Dedifferentiated amniotic fluid mesenchymal stem cell (primary cell): ENCODE measurements at regions not wholly inside any gene's neighbourhood (a gene's known extent, or its start where the extent isn't known, plus 50 kb on each side); places are given as distances from the start of the nearest gene placed in this dataset.

Experiments used
- DNase-seq: peaks from one replicate; pipeline ENCODE4 v3.0.0-alpha.2; 2016; ENCODE audit errors: extremely low spot score

DNA sequence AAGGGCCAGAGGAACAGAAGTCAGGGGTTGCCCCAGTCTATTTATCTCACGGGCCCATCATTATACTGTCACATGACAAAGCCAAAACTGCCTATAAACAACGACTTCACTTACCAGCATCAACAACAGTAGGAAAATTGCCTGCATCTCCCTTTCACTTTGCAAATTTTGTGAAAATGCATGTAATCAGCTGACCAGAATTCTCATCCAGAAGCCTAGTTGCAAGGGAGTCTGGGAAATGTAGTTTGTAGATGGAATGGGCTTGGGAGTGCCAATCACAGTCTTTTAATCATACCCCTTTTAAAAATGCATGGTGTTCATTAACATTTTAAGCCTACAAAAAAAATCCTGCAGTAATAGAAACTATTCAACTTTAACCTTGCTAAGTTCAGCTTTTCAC, 369.3 kb upstream of the TMPO start:
- no peak for DNase-seq

DNA sequence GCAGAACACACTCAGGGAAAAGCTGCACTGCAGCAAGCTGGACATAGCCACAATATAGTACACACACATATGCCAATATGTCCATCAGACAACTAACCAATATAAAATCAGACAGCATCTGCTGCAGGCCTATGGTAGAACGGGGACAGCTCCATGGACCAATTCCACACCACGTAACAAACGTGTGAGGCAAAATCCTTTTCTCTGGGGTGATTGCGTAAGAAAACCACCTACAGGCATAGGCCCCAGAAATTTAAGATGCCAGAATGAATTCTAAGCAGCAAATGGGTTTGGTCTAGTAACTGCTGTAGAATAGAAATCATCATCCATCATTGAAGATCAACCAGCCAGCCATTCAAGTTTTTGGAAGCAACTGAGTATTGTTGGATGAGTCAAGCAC, 368.9 kb upstream of the TMPO start:
- no peak for DNase-seq

DNA sequence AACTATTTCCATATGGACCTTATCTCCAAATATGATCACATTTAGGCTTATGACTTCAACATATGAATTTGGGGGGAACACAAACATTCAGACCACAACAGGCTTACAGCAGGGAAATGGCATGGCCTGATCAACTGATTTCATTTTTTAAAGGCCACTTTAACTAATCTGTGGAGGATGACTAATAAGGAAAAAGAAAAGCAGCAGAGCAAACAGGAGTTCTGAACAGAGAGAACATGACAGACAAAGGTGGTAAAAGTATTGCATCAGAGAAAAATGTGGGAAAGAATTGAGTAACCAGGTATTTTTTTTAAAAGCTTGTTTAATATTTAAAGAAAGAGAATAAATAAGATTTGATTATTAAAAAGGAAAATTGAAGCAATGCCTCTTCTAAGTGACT, 366.1 kb upstream of the TMPO start:
- no peak for DNase-seq

DNA sequence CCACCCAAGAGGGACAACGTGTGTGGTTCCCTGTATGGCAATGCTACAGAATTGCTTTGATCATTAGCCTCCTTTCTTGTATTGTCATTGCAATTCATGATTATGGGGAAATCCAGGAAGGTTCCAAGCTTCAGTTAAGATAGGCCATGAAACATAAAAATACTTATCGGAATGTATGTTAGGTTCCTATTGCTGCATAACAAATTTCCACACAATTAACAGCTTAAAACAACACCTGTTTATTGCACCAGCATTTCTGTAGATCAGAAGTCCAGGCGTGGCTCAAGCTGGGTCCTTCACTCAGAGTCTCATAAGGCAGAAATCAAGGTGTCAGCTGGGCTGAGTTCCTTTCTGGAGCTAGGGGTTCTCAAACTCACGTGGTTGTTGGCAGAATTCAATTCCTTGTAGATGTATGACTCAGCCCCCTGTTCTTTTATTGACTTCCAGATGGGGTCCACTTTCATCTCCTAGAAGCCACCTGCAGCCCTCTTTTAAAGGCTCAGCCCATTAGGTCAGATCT, 365.6 kb upstream of the TMPO start:
- no peak for DNase-seq

DNA sequence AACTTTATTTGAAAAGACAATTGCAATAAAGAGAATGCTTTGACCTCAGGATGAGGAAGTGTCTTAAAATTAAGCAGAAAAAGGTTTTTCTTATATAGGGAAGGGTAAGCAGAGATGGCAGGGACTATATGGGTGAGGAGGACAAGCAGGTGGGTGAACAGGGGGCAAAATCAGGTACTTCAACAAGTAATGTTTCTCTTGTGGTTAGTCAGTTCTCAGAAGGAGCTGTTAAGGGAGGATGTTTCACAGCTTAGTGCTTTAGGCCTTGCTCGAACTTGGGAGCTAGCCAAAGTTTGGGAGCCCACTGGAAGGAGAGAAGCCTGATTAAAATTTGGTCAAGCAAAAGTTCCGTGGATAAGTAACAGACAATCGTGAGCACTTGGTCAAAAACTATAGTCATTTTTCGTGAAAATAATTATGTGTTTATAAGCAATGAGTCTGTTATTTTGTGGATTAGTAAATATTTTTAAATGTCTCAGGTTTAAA, 364.2 kb upstream of the TMPO start:
- DNase-seq = no peak

DNA sequence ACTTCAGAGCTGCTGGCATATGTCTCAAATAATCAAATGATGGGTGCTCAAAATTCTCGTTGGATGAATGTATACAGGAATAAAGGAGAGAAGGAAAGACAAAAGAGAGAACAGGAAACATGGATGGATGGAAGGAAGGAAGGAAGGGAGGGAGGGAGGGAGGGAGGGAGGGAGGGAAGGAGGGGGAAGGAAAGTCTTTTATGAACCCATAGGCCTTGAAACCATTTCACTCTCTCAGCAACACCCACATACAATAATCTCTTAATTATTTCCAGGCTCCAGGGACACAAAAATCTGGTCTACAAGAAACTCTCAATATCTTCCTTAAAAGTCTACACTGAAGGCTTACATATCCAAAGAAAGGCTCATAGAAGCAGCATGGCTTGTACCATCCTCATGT, 363.4 kb upstream of the TMPO start:
- no peak for DNase-seq

DNA sequence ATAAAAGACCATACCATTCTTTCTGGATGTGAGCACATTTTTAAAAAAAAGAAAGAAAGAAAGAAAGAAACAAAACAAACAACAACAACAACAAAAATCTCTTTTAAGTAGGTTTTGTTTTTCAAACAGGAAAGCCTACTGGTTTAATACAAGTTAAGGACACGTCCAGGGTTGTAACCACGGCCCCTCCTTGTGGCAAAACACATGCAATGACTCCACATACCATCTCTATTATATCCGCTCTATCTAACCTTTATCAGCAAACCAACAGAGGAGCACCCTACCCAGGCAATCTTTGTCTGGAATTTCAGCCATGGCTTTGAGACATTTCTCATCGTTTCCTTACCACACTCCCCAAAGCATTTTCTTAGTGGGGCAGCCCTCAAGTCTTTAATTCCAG, 360.5 kb upstream of the TMPO start:
- no peak for DNase-seq

DNA sequence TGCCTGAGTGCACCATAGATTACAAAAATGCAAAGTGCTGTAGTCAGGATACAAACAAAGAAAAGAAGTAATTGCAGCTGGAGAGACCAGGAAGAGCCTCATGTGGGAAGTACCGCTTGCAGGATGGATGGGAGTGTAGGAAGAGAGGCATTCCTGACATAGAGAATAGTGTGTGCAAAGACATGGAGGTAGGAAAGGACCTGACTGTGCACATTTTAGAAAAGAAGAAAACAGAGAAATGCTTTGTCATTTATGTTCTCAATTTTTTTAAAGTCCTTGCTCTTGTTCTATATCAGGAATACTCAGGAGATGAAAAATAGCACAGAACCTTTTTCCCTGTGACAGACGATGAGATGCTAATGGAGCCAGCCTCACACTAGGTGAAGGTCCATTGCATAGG, 358.7 kb upstream of the TMPO start:
- no peak for DNase-seq

DNA sequence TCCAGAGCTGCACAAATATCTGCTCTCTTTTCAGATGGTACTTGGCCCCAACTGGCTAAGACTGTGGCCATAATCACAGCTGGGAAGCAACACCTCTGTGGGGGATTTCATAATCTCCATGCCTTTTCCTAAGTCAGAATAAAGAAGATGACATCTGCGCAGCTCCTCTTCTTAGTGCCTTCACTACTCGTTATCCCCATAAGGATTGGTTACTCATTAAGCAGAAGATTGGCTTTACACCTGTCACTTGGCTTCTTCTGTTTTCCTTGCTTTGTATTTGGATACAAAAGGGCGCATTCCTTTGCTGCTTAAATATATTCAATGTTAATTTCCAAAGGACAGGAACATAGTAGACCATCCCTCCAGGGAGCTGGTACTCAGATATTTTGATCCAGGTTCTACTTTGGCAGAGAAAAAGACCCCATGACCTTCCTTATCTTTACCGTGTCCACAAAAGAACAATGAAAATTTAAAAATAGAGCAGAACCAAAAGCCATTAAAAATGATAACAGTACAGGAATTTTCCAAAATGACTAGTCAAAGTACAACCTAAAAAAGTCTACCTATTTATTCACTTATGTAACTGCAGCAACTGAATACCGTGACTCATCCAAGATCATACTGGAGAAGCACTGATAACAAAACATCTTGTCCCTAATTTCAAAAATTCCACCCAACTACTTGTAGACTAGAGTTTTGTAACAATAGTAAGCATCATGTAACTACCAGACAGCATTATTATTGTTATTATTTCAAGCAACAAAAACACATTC, 352.3 kb upstream of the TMPO start:
- DNase-seq = no peak

DNA sequence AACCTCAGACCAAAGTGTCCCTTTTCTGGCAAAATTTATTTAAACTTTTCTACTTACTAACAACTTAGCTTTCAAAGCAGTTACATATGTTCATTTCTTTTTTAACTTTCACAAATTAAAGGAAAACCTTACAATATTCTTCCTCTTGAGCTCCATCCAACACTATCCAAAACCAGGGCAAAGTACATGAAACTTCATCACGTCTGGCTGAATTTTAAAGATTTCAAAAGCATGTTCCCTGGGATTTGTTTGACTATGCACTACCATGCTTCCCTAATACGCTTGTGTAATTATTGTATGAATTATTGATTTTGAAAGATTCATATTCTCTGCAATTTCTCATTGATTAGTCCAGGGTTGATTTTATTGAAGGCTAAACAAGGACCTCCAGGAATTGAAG, 343.1 kb upstream of the TMPO start:
- no peak for DNase-seq

DNA sequence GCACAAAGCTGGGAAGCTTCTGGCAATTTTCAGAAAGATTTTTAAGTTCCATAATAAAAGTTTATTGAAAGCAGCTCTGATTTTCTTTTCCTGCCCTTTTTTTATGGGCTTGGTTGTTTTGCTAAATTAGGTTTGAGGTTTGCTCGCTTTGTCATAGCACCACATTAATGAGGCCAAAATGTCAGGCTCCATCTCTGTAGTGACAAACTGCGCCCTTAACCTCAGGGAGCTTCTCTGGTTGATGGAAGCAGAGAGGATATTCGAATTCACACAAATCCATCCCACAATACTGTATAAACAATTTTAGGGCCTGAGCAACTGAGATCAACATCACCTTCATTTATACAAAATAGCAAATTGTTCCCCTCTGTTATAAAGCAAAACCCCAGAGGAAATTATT, 342.6 kb upstream of the TMPO start:
- no peak for DNase-seq

DNA sequence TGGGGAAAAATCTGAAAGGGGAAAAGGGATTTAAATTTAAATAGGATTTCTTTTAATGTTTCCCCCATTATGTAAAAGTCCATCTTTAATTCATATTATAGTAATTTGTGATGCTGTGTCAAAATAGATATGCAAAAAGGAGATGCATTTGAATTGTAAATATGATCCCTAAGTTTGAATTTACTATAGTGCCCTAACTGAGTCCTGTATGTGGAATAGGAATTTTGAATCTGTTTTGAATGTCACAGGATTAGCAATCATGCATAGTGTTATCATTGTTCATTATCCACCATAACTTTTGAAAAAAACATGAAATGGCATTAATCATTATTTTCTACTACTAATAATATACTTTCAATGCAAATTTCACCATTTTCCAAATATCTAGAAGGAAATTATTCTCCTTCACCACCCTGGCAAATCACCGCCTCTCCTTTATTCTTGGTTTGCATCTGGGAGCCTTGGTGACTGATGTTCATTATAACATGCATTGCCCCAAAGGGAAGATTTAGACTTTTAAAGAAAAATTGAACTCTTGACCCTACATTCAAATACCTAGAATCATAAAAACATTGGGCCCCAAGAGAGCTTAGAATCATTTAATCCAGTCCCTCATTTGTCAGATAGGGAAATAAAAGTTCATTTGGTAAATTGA, 341.5 kb upstream of the TMPO start:
- DNase-seq = no peak

DNA sequence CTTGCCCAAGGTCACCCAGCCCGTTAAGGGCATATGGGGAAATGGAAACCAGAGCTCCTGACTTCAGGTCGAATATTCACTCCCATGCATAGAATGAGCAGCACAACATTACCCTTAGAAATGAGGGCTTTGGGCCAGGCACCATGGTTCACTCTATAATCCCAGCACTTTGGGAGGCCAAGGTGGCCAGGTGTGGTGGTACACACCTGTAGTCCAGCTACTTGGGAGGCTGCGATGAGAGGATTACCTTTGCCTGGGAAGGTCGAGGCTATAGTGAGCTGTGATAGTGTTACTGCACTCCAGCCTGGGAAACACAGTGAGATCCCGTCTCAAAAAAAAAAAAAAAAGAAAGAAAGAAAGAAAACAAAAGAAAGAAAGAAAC, 341.0 kb upstream of the TMPO start:
- no peak for DNase-seq

DNA sequence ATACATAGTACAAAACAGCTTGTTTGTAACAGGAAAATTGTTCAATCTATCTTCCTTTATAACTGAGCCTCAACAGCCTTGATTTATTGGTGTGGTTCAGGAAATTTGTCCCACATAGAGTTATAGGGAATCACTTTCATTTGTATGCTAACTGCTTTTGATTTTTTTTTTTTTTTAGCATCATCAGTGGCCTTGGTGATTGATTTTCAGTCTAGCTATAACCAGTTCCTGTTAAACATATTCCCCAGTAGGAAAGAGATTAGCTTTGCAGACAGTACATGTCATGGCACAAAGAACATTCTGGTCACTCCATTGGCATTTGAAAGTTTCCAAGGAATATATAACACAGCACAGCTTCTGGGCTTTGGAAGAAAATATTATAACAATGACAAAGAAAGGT, 337.3 kb upstream of the TMPO start:
- DNase-seq = no peak

DNA sequence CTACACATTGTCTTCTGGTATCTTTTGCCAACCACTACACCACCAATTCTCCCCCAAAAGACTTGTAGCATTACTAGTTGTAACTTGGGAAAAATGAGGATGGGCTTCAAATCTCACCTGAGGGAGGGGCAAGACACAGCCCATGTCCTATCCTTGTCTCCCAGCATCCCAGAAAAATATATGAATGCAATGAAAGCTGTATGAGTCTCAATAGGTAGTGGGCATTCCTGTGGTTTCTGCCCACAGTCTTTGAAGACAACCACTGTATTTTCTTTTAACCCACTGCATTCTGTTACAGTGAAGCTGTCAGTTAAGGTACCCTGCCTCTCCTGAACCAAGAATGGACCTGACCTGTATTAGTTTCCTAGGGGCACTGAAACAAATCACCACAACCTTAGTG, 336.2 kb upstream of the TMPO start:
- DNase-seq = no peak

DNA sequence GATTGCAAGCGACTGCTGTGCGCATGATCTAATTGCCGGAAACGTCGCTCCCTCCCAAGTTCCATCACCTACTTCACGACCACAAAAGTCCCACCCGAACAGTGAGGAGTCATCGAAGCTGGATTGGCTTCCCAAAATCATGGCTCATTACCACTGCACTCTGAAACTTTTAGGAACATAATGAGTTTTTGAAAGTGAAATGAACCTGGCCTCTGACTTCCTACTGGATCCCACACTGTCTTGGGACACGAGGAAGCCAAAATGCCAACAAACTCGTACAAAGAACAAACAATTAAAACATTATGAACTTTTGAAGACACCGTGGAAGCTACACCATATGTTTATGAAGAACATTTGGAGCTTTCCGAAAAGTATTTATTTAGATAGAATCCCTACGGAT, 334.8 kb upstream of the TMPO start:
- DNase-seq = no peak

DNA sequence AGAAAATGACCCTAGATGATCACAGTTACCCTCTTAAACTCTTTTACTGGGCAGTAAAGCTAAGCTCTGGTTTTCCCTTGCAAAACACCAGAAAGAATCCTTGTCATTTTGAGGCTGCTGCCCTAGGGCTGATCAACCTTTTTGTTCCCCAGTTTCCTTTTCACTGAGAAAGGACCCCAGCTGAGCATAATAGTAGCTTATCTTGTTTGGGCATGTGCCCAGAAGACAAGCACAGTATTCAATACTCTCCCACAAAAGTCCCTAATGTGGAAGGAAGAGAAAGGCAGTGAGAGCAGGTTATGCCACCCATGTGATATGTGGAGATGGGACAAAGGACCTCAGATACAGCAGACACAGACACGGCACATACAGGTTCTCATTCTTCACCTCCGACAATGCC, 332.6 kb upstream of the TMPO start:
- DNase-seq = no peak

DNA sequence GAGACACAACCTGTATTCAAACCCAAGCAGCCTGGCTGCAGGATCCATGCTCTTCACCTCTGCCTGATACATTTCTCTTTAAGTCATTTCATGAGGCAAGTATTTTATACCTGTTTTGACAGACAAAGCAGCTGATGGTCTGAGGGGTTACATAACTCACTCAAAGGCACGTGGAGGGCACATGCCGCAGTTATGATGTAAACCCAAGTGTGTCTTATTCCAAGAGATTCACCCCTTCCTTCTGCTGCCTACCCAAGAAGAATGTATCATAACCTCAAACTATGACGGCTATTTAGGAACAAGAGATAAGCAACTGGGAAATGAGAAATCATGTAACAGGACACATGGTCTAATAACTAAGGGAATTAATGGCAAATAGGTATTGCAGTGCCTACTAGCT, 329.8 kb upstream of the TMPO start:
- DNase-seq = no peak

DNA sequence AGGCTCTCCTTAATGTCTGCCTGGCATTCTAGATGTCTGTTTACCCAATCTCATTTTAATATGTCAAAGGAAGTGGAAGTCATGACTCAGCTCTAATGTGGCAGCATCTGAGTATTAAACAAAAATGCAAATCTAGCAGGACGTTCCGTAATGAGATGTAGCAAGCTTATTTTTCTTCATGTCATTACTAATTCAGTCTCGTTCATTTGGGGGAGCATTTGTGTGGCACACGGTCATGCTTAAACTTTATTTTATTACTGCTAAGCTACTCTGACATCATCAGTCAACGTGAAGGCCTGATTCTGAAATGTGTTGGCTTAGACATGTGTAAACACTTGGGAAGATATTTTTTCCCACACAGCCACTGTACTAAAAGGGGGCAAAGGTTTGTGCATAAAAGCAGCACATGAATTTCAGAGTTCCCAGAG, 326.7 kb upstream of the TMPO start:
- no peak for DNase-seq

DNA sequence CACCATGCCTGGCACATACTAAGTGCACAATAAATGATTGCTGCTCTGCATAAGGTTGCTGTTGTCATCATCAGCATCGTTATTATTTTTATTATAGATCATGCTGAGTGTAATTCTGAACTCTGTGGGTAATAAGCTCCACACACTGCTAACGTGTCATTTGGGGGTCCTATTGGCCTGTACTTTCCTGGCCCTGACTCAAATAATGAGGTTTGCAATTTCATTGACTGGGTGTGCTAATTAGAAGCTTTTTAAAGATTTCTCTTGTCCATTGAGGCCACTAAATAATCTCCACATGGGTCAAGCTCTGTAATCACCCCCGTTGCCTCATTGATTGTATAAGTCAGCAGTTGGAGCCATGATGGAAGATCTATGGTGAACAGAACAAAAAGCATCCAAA, 320.8 kb upstream of the TMPO start:
- DNase-seq = no peak

DNA sequence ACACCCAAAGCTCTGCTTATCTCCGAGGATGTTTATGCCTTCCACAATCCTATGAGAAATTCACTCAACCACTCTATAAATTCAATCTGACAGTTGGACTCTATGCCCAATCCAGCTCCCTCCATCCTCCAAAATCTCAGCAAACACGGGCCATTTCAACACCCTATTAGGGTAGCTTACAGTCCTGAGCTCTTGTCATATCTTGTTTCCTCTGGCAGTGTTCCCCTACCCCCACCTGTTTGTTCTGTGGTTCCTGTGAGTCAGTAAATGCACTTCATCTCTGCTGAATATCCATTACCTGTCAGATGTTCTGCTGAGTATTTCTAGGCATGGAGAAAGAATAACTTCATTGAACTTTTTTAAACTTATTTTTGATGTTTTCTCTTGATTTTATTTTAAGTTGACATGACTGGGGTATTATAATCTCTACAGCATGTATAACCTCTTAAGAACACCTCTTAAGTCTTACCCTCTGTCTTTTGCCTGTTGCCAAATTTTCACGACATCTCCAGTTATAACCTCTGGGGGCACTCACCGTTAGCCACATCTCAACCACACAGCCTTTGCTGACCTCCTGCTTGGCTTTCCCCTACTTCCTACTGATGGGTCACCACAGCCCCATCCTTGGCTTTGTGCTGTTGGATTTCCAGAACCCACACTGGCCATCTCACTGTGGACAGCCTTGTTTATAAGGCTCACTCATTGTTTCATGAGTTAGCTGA, 317.0 kb upstream of the TMPO start:
- no peak for DNase-seq

DNA sequence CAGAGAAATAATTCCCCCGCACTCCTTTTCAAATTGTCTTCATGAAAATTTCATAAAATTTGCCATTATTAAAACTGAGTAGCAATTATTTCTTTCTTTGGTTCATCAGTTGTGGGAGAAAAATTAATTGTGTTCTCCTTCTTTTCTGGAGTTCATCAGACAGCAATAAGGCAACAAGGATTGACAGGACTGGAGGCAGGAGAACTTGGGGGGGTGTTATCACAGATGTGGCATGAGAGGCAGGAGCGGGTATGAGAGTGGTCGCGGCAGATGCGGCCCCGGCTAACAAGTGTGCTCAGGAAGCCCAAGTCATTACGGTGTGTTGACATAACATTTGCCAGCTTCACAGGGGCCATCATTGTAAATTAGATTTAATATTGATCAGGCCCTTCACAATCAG, 306.6 kb upstream of the TMPO start:
- DNase-seq = no peak
